GM23248 (cell line): ENCODE measurements at regions not wholly inside any gene's neighbourhood (a gene's known extent, or its start where the extent isn't known, plus 50 kb on each side); places are given as distances from the start of the nearest gene placed in this dataset.
"Not testable (repeated sequence)": the region's sequence is repeated elsewhere in the genome, so short reads cannot be mapped to it uniquely, and the experiment has no call there.

Experiments used
- EZH2 ChIP-seq: fragments of 200-600 bp; sonication (generic); IDR thresholded peaks from 2 replicates; pipeline ENCODE4 v1.6.1; 2018; ENCODE audit warnings: antibody characterized with exemption, mild to moderate bottlenecking; ENCODE audit not compliant: insufficient read depth, poor library complexity, severe bottlenecking
- EZH2phosphoT487 ChIP-seq: fragments of 200-600 bp; sonication (generic); IDR thresholded peaks from 2 replicates; pipeline ENCODE4 v1.6.1; 2018; ENCODE audit warnings: antibody characterized with exemption, moderate library complexity, mild to moderate bottlenecking, low read depth; ENCODE audit not compliant: insufficient read depth

- not testable (repeated sequence) for TF ChIP-seq EZH2phosphoT487, EZH2
These were observed 862.7 kb downstream of the ZPLD1 start for GRCh38 chr3:103297502-103297901.
